ENCODE measurements at regions not wholly inside any gene's neighbourhood (a gene's known extent, or its start where the extent isn't known, plus 50 kb on each side); places are given as distances from the start of the nearest gene placed in this dataset.
A peak's percentile ranks its signal among the peaks of the same experiment; 100 is the strongest.
"Not testable (repeated sequence)": the region's sequence is repeated elsewhere in the genome, so short reads cannot be mapped to it uniquely, and the experiment has no call there.

DNA sequence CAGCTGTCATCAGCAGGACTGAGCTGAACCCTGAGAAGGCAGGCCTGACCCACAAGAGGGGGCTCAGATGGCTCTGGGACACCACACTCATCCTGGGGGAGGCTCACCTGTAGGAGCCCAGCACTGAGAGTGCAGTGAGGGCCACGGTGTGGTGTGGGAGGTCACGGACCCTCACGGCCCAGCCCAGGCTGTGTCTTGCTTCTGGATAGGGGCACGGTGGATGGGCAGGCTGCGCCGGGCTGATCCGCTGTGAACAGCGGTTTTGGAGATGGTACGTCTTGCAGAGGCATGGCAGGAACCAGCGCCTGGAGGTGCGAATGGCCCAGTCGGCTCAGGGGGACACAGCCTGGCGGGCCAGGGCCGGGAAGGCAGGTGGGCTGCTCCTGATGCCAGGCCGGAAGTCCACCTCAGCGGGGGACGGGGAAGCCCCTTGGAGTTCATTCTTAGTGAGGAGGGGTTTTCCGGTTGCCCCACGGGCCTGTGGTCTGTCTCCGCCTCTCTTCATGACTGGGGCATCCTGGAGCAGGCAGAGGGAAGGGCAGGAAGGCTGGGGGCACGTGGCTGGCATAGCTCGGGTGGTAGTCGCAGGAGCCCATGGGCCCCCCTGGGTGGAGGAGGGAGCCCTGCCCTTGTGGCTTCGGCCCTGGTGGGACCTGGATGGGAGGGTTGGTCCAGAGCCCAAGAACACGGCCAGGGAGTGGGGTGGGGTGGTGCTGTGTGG is 112.5 kb downstream of the UNCX start:
- DNase-seq = no peak

GRCh38 chr7:1345796-1346755 is 113.2 kb downstream of the MICALL2 start:
- DNase-seq = no peak

- DNase-seq = no peak
Observed at GRCh38 chr7:1346851-1347250, 112.4 kb downstream of the MICALL2 start.

GRCh38 chr7:1348096-1348822 is 111.0 kb downstream of the MICALL2 start:
- DNase-seq = no peak

DNA sequence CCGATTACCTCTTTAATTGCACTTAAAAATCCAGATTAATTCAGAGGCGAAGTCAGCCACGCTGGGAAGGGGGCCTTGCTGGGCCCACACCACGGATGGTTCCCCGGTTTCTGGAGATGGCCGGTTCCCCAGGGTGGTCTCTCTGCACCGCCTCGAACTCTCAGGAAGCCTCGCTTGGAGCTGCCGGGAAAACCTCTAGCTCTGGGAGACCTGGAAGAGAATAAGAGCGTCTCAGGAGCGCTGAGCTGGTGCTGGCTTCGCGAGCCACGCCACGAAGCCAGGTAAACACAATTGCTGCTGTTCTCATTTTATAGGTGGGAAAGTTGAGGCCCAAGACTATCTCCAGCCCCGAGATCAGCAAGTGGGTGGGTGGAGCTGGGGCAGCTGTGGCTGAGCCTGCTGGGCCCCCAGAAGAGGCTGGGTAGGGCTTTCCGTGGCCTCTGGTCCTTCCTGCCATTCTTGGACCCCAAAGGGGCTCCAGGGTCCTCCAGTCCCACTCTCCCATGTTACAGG is 110.4 kb downstream of the MICALL2 start:
- DNase-seq = no peak

DNA sequence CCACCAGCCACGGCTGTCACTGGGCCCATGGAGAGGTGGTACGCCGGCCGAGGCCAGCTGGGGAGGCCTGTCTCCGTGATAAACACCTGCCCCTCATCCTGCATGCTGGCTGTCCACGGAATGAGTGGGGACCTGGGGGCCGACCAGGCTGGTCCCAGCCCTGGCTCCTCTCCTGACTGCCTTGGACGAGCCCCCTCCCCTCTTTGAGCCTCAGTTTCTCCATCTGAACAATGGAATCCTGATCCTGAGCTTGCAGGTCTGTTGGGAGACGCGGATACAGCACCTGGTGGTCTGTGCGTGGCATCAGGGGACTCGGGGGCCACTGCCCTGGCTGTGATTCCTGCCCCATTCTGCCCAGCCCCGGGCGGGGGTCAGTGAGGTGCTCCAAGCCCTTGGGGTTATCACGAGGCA is 109.9 kb downstream of the MICALL2 start:
- DNase-seq = no peak

DNA sequence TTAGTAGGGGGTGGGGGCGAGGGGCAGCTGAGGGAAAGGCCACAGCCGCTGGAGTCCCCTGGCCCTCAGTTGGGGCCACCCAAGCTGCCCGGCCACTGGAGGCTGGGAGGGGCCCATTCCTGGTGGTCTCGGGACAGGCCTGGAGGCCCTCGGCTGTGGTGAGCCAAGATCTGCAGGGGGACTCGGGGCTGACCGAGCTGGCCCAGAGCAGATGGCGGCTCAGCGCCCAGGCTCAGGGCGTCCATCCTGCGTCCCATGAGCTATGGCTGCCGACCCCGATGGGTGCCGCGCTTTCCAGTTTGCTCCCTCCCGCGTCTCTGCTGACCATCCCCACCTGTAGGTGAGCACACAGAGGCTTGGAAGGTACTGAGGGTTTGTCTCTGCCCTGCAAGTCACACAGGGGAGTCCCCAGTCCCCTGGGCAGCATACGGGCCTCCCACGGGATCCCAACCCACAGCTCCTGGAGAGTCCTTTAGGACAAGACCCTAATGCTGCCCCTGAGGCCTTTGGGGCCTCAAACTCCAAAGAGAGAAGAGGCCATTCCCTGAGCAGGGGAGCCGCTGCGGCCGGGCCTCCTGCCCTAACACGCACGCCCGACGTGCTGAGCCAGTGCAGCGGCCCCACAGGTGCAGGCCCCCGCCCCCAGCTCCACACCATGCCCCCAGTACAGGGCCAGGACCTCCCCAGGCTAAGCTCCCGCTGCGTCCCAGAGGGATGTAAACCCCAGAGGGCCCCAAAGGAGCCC is 107.2 kb downstream of the MICALL2 start:
- DNase-seq = no peak

DNA sequence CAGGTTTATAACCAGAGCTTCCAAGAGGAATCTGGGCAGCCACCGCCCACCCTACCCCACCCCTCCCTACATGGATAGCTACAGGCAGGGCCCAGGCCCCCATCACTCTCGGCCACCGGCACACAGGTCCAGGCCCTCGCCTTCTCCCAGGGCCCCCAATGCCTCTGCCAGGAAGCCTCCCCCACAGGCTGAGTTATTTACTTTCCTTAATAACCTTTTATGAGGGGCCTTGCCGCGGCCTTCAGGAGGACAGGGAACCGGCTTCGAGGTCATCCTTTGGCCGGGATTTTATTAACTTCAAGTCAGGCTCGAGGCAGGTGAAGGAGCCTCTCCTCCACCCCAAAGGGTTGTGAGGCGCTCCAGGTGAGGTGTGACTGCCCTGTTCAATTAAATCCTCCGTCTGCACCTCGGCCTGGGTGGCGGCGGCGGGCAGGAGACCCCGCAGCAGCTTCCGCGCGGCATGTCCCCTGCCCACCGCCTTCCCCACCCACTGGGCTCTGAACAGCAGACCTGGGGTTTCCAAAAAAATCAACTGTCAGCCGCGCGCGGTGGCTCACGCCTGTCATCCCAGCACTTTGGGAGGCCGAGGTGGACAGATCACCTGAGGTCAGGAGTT is 106.5 kb downstream of the MICALL2 start:
- no peak for DNase-seq

DNA sequence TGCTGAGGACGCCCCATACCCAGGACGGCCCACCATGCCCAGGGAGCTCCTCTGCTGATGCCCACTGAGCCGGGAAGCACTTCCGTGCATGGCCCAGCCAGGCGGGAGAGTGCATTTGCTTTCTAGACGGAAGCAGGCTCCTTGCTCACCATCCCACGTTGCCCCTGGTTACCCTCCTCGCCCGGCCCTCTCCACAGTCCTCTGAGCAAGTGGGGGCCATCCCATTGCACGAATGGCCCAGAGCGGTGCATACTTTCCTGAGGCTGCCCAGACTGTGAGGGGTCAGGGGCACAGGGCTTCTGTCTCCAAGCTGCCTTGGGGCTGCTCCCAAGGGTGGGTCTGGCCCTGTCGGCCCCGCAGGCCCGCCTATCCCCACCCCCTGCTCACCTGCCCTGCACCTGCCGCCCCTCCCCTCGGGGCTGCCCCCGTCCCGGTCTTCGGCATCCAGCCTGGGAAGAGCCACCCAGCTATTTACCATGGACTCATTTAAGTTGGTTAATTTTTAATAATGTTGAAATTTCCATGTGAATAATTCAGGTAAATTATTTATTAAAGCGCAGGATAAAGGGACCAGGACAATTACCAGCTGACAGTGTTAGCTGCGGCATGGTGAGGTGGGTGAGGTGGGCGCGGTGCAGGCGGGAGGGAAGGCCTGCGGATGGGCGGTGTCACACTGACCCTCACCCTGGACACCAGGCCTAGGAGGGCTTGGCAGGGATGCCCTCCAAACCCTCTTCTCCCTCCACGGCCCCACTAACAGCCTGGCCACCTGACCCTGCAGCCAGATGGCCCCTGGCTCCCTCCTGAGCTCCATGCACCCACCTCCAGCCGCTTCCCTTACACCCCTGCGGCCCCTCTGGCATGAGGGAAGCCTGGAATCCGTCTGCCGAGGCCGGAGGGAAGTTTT is 104.4 kb downstream of the MICALL2 start:
- no peak for DNase-seq

DNA sequence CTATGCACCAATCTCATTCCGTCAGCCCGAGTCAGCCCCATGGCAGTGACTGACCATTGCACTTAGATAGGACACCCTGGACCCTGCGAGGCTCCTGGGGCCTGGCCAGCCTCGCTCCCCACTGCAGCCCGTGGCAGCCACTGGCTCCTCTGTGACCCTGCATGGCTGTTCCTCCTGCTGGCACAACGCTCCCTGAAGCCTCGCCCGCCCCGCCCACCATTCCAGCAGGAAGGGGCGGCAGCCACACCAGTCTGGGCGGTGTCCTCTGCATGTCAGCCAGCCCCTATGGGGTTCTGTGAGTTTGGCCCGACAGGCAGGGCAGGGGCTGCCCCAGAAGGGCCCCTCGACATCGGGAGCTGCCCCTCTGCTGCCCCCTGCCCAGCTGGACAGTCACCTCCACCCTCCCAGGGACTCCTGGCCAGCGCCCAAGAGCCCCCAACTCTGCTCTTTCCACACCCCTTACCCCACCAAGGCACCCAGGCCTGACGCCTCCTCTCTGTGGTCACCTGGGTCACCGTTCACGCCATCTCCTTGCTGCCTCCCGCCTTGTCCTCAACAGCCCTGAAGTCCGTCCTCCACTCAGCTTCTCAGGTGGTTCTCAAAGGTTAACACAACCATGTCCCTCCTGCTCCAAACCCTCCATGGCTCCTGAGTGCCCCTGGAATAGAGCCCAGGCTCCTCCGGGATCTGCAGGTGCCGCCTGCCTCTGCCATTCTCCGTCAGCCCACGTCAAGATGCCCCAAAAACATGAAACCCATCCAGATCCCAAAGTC is 103.5 kb downstream of the MICALL2 start:
- DNase-seq = no peak

DNA sequence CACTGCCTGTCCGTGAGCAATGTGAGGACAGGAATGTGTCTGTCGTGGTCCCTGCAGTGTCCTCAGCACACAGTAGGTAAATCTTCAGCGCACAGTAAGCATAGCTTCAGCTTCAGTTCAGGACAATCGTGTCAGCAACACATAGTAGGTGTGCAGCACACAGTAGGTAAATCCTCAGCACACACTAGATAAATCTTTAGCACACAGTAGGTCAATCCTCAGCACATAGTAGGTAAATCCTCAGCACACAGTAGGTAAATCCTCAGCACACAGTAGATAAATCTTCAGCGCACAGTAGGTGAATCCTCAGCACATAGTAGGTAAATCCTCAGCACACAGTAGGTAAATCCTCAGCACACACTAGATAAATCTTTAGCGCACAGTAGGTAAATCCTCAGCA is 102.4 kb downstream of the MICALL2 start:
- not testable (repeated sequence) for DNase-seq

DNA sequence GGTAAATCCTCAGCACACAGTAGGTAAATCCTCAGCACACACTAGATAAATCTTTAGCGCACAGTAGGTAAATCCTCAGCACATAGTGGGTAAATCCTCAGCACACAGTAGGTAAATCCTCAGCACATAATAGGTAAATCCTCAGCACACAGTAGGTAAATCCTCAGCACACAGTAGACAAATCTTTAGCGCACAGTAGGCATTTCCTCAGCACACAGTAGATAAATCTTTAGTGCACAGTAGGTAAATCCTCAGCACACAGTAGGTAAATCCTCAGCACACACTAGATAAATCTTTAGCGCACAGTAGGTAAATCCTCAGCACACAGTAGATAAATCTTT is 102.0 kb downstream of the MICALL2 start:
- DNase-seq = not testable (repeated sequence)

DNA sequence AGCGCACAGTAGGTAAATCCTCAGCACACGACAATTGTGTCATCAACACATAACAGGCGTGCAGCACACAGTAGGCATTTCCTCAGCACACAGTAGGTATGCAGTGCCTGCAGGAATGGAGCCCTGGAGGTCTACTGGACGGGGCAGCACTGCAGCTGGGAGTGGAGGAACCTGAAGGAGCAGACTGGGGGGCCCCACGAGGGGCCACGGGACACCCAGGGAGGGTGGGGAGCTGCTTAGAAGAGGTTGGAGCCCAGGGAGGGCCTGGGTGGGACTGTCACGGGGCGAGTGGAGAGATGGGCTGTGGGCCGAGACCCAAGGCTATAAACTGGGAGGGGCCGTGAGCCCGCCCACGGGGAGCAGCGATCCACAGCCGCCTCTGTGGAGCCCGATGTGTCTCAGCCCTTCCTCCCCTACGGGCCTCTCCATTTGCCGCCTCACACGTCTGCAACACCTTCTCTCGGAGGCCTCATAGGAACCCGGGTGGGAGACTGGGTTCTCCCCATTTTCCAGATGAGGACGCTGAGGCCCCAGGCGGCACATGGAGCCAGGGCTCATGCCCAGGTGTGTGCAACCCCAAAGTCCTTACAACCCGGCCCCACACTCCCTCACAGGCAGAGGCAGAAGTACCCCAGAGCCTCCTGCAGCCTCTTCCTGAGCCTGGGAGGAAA is 101.5 kb downstream of the MICALL2 start:
- DNase-seq = no peak

DNA sequence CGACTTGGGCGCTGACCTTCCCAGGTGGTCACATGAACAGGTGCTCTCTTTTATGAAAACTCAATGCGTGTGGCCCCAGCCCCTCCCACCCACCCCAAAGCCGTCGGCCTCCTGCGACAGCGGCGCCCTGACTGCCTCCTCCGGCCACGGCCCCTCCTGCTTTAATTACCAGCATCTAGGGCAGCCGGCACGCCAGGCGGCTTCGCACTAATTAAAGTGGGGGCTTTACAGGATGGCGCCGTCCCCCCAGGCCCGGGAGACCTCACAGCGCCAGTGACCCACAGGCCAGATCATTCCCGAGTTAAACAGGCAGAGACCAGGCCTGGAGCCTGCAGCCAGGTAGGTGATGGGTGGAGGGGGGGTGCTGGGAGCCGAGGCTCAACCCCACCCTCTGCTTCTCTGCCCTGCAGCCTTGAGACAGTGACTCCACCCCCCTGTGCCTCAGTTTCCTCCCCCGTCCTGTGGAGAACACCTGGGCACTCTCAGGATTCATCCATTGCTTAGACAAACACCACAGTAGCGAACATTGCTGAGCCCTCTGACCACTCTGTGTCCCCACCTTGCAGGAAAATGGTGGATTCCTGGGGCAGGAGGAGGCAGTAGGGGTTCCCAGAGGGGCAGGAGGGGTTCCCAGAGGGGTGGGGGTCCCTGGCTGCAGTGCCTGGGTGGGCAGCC is 100.8 kb downstream of the MICALL2 start:
- DNase-seq = no peak

DNA sequence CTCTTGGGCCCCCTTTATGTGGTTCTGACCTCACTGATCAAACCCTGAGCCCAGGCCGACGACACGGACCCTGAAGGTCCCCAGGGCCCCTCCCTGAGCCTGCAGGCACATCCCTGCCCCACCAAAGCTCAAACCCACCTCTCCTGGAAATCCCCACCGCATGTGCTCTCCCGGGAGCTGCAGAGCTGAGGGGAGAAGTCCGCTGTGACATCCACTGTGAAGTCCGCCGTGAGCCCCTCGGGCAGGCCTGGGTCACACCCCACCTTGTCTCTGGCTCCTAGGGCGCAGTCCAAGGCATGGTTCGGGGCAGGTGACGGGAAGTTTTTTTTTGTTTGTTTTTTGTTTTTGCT is 100.2 kb downstream of the MICALL2 start:
- no peak for DNase-seq

GRCh38 chr7:1359681-1360485 is 99.4 kb downstream of the MICALL2 start:
- peak; percentile 13 for DNase-seq

- peak; percentile 9 for DNase-seq
Observed at GRCh38 chr7:1360521-1360971, 98.7 kb downstream of the MICALL2 start.

Data from activated CD8-positive, alpha-beta memory T cell treated with anti-CD3 and anti-CD28 coated beads, Interleukin-2, amount 50 U/mL, for 4 hours (primary cell).